Left lung (tissue), 4 donors: ENCODE measurements at regions not wholly inside any gene's neighbourhood (a gene's known extent, or its start where the extent isn't known, plus 50 kb on each side); places are given as distances from the start of the nearest gene placed in this dataset.

Source experiments
- ATAC-seq: fragments of 200-7000 bp; cut with Tn5 transposase; one replicate; pipeline ENCODE4 v1.9.1; 2020; ENCODE audit warnings: moderate library complexity
- DNase-seq, 4 donors: peaks; one replicate each; pipeline ENCODE4 v3.0.0-alpha.2; 2013 to 2020
- H3K27ac ChIP-seq, 2 donors: fragments of 200-600 bp; sonication (generic) in 1 of 2; one replicate each; pipeline versions ENCODE4 v1.5.0 to v1.8.0; 2020 to 2021
- H3K27me3 ChIP-seq, 2 donors: fragments of 200-600 bp; sonication (generic) in 1 of 2; one replicate each; pipeline versions ENCODE4 v1.5.0 to v1.8.0; 2020 to 2021
- H3K36me3 ChIP-seq, 2 donors: fragments of 200-600 bp; sonication (generic) in 1 of 2; one replicate each; pipeline versions ENCODE4 v1.5.0 to v1.8.0; 2020 to 2021
- H3K4me1 ChIP-seq, 2 donors: fragments of 200-600 bp; one replicate each; pipeline ENCODE4 v1.8.0; 2021
- H3K4me3 ChIP-seq, 2 donors: fragments of 200-600 bp; sonication (generic) in 1 of 2; one replicate each; pipeline versions ENCODE4 v1.5.0 to v1.8.0; 2020 to 2021; ENCODE audit warnings: mild to moderate bottlenecking in 1 of 2
- H3K9me3 ChIP-seq, 2 donors: fragments of 200-600 bp; sonication (generic) in 1 of 2; one replicate each; pipeline versions ENCODE4 v1.5.0 to v1.8.0; 2020 to 2021
- CTCF ChIP-seq, 2 donors: fragments of 200-600 bp; sonication (generic) in 1 of 2; IDR thresholded peaks; one replicate each; pipeline versions ENCODE4 v1.5.0 to v1.8.0; 2021; ENCODE audit warnings: antibody characterized with exemption in 2 of 2
- intact Hi-C, 2 donors: fragments of 100-400 bp; cut with DNase I; formaldehyde crosslinking; loops; one replicate each; pipeline versions ENCODE4 v1.11.2 to v1.14.2; 2022
- donor health status: DM: no; HTN: yes; CAD: no.
- donor health status: DM: no; HTN: no; CAD: no.

- no peak overlapping the region for H3K27ac ChIP-seq
- no peak overlapping the region for H3K4me3 ChIP-seq
- no peaks in the 10 kb centered on the region for H3K36me3 ChIP-seq
- no peaks in the 10 kb centered on the region for H3K27me3 ChIP-seq
- H3K9me3 ChIP-seq = peaks cover 0 to 14% of the 10 kb centered on the region in 2 donors
- no peak for TF ChIP-seq CTCF (IDR thresholded peaks at IDR 0.05)
- no peaks in the 10 kb centered on the region for H3K4me1 ChIP-seq
- DNase-seq (no peak), ATAC-seq (no peak)
- intact Hi-C loops = no loop called here
These were observed 1228.2 kb downstream of the ROBO2 start for GRCh38 chr3:78268087-78268486.

GRCh38 chr3:78268716-78269668 is 1229.1 kb downstream of the ROBO2 start:
- intact Hi-C loops = no loop called here
- Histone ChIP-seq H3K9me3 (peaks cover 0 to 14% of the 10 kb centered on the region in 2 donors), H3K27ac (no peak overlapping the region), H3K4me1 (no peaks in the 10 kb centered on the region), H3K4me3 (no peak overlapping the region), H3K27me3 (no peaks in the 10 kb centered on the region), H3K36me3 (no peaks in the 10 kb centered on the region)
- DNase-seq (no peak), ATAC-seq (no peak)
- TF ChIP-seq CTCF (IDR thresholded peaks at IDR 0.05) = no peak

- Histone ChIP-seq H3K36me3 (no peaks in the 10 kb centered on the region), H3K4me1 (no peaks in the 10 kb centered on the region), H3K9me3 (peaks cover 0 to 4% of the 10 kb centered on the region in 2 donors), H3K27me3 (no peaks in the 10 kb centered on the region), H3K27ac (no peak overlapping the region), H3K4me3 (no peak overlapping the region)
- TF ChIP-seq CTCF (IDR thresholded peaks at IDR 0.05) = no peak
- intact Hi-C loops = no loop called here
- DNase-seq (no peak), ATAC-seq (no peak)
These were observed 1233.4 kb downstream of the ROBO2 start for GRCh38 chr3:78273326-78273725.

GRCh38 chr3:78274475-78275065 is 1234.7 kb downstream of the ROBO2 start:
- Histone ChIP-seq H3K4me1 (no peaks in the 10 kb centered on the region), H3K27ac (no peak overlapping the region), H3K9me3 (no peaks in the 10 kb centered on the region), H3K27me3 (no peaks in the 10 kb centered on the region), H3K36me3 (no peaks in the 10 kb centered on the region), H3K4me3 (no peak overlapping the region)
- no peak for TF ChIP-seq CTCF (IDR thresholded peaks at IDR 0.05)
- no peak for ATAC-seq
- intact Hi-C loops = no loop called here
- no peak for DNase-seq

GRCh38 chr3:78275420-78275852 is 1235.5 kb downstream of the ROBO2 start:
- H3K4me3 ChIP-seq = no peak overlapping the region
- no peak for TF ChIP-seq CTCF (IDR thresholded peaks at IDR 0.05)
- no peak for DNase-seq
- no peaks in the 10 kb centered on the region for H3K36me3 ChIP-seq
- H3K9me3 ChIP-seq = no peaks in the 10 kb centered on the region
- no peak for ATAC-seq
- intact Hi-C loops = no loop called here
- H3K27me3 ChIP-seq = no peaks in the 10 kb centered on the region
- no peaks in the 10 kb centered on the region for H3K4me1 ChIP-seq
- no peak overlapping the region for H3K27ac ChIP-seq
